OCI-LY7 (cell line): ENCODE measurements at regions not wholly inside any gene's neighbourhood (a gene's known extent, or its start where the extent isn't known, plus 50 kb on each side); places are given as distances from the start of the nearest gene placed in this dataset.
A peak's percentile ranks its signal among the peaks of the same experiment; 100 is the strongest.

Experiments used
- BruUV-seq: library from RNA; stranded (reverse); fragments of 400-500 nt; replicated peaks from 2 replicates; lab custom pipeline; 2021; lab: Mats Ljungman, UMichigan
- CTCF ChIA-PET: fragments of 300-600 bp; sonication (Branson Sonifier 250); formaldehyde crosslinking; loops from one replicate; lab custom pipeline; 2022; ENCODE audit warnings: antibody characterized with exemption; ENCODE audit not compliant: unreplicated experiment; lab: Charles Lee
- POLR2A ChIA-PET: fragments of 300-600 bp; sonication (Branson Sonifier 250); formaldehyde crosslinking; loops from one replicate; lab custom pipeline; 2022; ENCODE audit warnings: antibody characterized with exemption; lab: Charles Lee
- DNase-seq: peaks from one replicate; pipeline ENCODE4 v3.0.0-alpha.2; 2015; ENCODE audit warnings: low spot score
- H2AFZ ChIP-seq: fragments of 200-600 bp; sonication (generic), shearing (Covaris generic); 2 replicates; pipeline ENCODE4 v1.6.1; 2014; ENCODE audit warnings: mild to moderate bottlenecking, antibody characterized with exemption, low read length, moderate library complexity
- H3K27ac ChIP-seq: fragments of 200-600 bp; sonication (generic); 2 replicates; pipeline ENCODE4 v1.5.1; 2014; ENCODE audit warnings: mixed run types, low read depth, mild to moderate bottlenecking, moderate library complexity, low read length, inconsistent platforms; ENCODE audit not compliant: poor library complexity, severe bottlenecking
- H3K36me3 ChIP-seq: fragments of 200-600 bp; sonication (generic); 2 replicates; pipeline ENCODE4 v1.6.1; 2014; ENCODE audit warnings: mild to moderate bottlenecking, antibody characterized with exemption, low read length, moderate library complexity, mixed read lengths; ENCODE audit not compliant: insufficient read depth
- H3K4me1 ChIP-seq: fragments of 200-600 bp; sonication (generic); 2 replicates; pipeline ENCODE4 v1.5.1; 2014; ENCODE audit warnings: mild to moderate bottlenecking, low read length; ENCODE audit not compliant: insufficient read depth, poor library complexity, severe bottlenecking
- H3K4me2 ChIP-seq: fragments of 200-600 bp; sonication (generic); 2 replicates; pipeline ENCODE4 v1.6.1; 2014; ENCODE audit warnings: mild to moderate bottlenecking, low read length
- H3K4me3 ChIP-seq: fragments of 200-600 bp; sonication (generic); 2 replicates; pipeline ENCODE4 v1.5.1; 2014; ENCODE audit warnings: mild to moderate bottlenecking, low read depth, low read length; ENCODE audit not compliant: poor library complexity, severe bottlenecking
- H3K79me2 ChIP-seq: fragments of 200-600 bp; sonication (generic); 2 replicates; pipeline ENCODE4 v1.6.1; 2016; ENCODE audit warnings: low read depth, mild to moderate bottlenecking, low read length, moderate library complexity, mixed read lengths; ENCODE audit not compliant: insufficient read depth
- H3K9me2 ChIP-seq: fragments of 200-600 bp; sonication (generic); 2 replicates; pipeline ENCODE4 v1.6.1; 2016; ENCODE audit warnings: mild to moderate bottlenecking, low read length, mixed read lengths; ENCODE audit not compliant: insufficient read depth
- H3K9me3 ChIP-seq: fragments of 200-600 bp; sonication (generic); 2 replicates; pipeline ENCODE4 v1.6.1; 2014; ENCODE audit warnings: mild to moderate bottlenecking, mixed run types, low read length, mixed read lengths
- H4K20me1 ChIP-seq: fragments of 200-600 bp; sonication (generic); 2 replicates; pipeline ENCODE4 v1.6.1; 2014; ENCODE audit warnings: mild to moderate bottlenecking, antibody characterized with exemption, low read length, moderate library complexity, mixed read lengths; ENCODE audit not compliant: insufficient read depth
- EZH2phosphoT487 ChIP-seq: fragments of 200-600 bp; sonication (generic); IDR thresholded peaks from 2 replicates; pipeline ENCODE4 v1.6.1; 2018; ENCODE audit warnings: low read depth, borderline replicate concordance, mild to moderate bottlenecking, mixed run types, antibody characterized with exemption, low read length, moderate library complexity, mixed read lengths
- intact Hi-C: fragments of 100-400 bp; cut with micrococcal nuclease; formaldehyde crosslinking; loops from one replicate; pipeline ENCODE4 v1.10.0; 2022; ENCODE audit not compliant: unreplicated experiment
- TF ChIP-seq, protein P1 (sequence below): fragments of 200-600 bp; sonication (generic); conservative IDR thresholded peaks from 2 replicates; pipeline ENCODE4 v1.5.1; 2014; ENCODE audit warnings: mild to moderate bottlenecking, antibody characterized with exemption, low read length, moderate library complexity, mixed read lengths

DNA sequence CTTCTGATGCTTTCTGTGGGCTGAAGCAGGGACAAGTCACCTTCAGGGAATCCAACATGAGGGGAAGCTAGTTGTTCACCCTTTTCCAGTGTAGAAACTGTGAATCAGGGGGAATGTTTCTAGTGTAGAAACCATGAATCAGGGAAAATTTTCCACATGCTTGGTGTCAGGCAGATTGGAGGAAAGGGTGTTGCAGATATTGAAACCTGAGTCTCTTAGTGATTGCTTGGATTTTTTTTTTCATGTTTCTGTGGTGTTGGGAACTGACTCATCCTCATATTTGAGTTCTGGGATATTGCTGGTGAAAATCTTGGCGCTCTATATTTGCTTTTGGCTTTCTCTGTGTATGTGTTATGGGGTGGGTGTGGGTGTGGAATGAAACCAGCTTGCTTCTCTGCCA, 144.5 kb upstream of the FBXO33 start:
- POLR2A ChIA-PET: no interaction called here
- no peaks in the 10 kb centered on the region for H3K9me2 ChIP-seq
- intact Hi-C loops: no loop called here

DNA sequence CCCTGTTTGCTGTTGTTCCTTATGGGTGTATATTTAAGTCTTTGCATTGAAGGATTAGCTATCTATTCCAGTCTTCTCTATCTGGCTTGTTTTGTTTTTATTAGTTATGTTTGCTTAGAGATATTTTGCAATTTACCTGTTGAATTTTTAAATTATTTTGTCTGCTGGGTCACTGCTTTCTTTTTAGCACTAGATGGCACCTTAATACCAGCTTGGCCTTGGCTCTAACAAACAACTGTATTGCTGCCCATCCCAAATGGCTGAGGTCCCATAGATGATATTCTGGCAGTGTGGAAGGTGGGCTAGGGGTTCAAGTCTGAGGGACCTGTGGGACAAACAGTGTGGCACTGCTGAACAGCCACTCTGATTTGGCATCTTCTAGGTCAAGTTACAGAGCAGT, 144.0 kb upstream of the FBXO33 start:
- H3K4me3 ChIP-seq: no peak overlapping the region
- H3K9me3 ChIP-seq: no peaks in the 10 kb centered on the region; the same call in 1 of the 2 replicates
- H3K36me3 ChIP-seq: no peaks in the 10 kb centered on the region
- H3K9me2 ChIP-seq: no peaks in the 10 kb centered on the region
- H3K4me2 ChIP-seq: no peak overlapping the region
- no peaks in the 10 kb centered on the region for H4K20me1 ChIP-seq
- no peak for DNase-seq
- intact Hi-C loops: no loop called here
- no peaks in the 10 kb centered on the region for H3K4me1 ChIP-seq
- ChIA-PET POLR2A (no interaction called here), CTCF (no interaction called here)
- H3K79me2 ChIP-seq: no peaks in the 10 kb centered on the region
- no peak overlapping the region for H2AFZ ChIP-seq
- BruUV-seq: no TSS peak
- no peak overlapping the region for H3K27ac ChIP-seq
- TF ChIP-seq EZH2phosphoT487: no peak
- TF ChIP-seq, protein P1, sequence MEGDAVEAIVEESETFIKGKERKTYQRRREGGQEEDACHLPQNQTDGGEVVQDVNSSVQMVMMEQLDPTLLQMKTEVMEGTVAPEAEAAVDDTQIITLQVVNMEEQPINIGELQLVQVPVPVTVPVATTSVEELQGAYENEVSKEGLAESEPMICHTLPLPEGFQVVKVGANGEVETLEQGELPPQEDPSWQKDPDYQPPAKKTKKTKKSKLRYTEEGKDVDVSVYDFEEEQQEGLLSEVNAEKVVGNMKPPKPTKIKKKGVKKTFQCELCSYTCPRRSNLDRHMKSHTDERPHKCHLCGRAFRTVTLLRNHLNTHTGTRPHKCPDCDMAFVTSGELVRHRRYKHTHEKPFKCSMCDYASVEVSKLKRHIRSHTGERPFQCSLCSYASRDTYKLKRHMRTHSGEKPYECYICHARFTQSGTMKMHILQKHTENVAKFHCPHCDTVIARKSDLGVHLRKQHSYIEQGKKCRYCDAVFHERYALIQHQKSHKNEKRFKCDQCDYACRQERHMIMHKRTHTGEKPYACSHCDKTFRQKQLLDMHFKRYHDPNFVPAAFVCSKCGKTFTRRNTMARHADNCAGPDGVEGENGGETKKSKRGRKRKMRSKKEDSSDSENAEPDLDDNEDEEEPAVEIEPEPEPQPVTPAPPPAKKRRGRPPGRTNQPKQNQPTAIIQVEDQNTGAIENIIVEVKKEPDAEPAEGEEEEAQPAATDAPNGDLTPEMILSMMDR: peak; percentile 56

More for the DNA sequence above, 144.5 kb upstream of the FBXO33 start:
- no TSS peak for BruUV-seq
- CTCF ChIA-PET: no interaction called here
- H3K4me2 ChIP-seq: no peak overlapping the region
- H3K4me1 ChIP-seq: no peaks in the 10 kb centered on the region
- no peak for TF ChIP-seq EZH2phosphoT487
- TF ChIP-seq, protein P1: no peak
- H4K20me1 ChIP-seq: no peaks in the 10 kb centered on the region
- H3K9me3 ChIP-seq: no peaks in the 10 kb centered on the region; the same call in 1 of the 2 replicates
- H2AFZ ChIP-seq: no peak overlapping the region
- no peak overlapping the region for H3K4me3 ChIP-seq
- H3K27ac ChIP-seq: no peak overlapping the region
- no peaks in the 10 kb centered on the region for H3K36me3 ChIP-seq
- H3K79me2 ChIP-seq: no peaks in the 10 kb centered on the region
- no peak for DNase-seq

DNA sequence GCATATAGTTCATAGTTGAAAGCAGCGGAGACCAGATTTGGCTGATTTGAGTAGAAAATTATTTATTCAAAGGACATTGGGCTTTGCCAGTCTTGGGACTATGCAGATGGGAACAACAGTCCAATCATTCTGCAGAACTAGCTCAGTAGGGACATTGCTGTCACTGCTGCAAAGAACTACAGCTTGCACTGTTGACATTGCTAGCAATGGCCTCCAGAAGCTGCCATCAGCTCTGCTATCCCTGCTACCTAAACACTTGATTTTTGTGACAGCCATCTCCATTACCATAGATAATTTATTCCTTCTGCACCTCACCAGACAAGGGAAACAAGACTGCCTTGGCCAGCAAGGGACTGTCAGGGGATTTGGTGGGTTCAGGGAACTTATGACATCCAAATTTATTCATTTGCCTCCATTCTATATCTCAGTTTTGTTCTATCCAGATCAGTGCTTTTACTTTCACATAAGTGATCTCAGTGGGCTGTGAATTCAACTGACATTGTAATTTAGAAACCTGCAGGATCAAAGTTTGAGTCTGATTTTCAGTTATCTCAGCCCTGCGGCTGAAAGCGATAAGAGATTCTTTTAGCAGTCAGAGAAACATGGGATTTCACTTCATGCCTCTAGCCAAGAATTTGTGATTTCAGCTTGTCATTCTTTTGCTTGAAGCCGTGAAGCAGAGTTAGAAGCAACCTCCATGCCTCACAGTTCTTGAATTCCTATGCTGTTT, 136.7 kb upstream of the FBXO33 start:
- BruUV-seq: no TSS peak
- no peaks in the 10 kb centered on the region for H3K36me3 ChIP-seq
- DNase-seq: no peak
- no peaks in the 10 kb centered on the region for H3K4me1 ChIP-seq
- H3K27ac ChIP-seq: no peak overlapping the region
- no peaks in the 10 kb centered on the region for H4K20me1 ChIP-seq
- H3K9me3 ChIP-seq: no peaks in the 10 kb centered on the region; the same call in 1 of the 2 replicates
- TF ChIP-seq, protein P1: no peak
- POLR2A ChIA-PET: interaction anchor here (1.5 kb wide), 1 partner anchor 14 kb away, joined by 3 read pairs; no protein-coding TSS in a partner anchor
- CTCF ChIA-PET: no interaction called here
- no peak overlapping the region for H3K4me2 ChIP-seq
- intact Hi-C loops: no loop called here
- H2AFZ ChIP-seq: no peak overlapping the region
- H3K4me3 ChIP-seq: no peak overlapping the region
- H3K79me2 ChIP-seq: no peaks in the 10 kb centered on the region
- no peaks in the 10 kb centered on the region for H3K9me2 ChIP-seq
